NCI-H446 (cell line): ENCODE measurements at regions not wholly inside any gene's neighbourhood (a gene's known extent, or its start where the extent isn't known, plus 50 kb on each side); places are given as distances from the start of the nearest gene placed in this dataset.
A peak's percentile ranks its signal among the peaks of the same experiment; 100 is the strongest.

Source experiments
- DNase-seq, 2 experiments: peaks; one replicate each; lab custom pipeline; 2025; lab: John Stamatoyannopoulos, UW

DNA sequence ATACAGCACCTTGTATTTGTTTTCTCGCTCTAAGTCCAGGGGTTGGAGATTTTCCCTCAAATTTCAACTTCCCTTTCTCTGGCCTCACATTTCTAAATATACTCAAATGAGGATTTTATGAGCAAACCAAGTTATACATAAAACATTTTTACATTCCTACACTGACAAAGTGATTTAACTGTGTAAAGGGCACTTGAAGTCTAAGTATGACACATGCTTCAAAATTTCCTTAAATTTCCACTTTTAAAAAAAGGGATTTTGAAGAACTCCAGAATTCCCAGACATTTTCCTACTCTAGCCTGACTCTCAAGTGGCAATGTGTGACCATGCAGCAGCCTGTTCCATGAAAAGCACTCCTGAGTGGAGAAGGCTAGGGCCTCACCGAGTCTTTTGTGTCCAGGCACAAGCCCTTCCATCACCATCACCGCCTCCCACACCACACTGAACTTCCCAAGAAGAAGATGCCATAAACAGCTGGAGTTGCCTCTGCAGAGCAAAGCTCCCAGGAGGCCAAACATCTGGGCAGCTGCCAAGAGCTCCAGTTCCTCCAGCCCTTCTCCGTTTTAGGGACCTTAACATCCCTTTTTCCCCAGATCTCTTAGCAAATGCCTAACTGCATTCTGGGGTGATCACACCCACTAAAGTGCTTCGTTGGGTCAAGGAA, 68.9 kb downstream of the NCR2 start:
- DNase-seq: no peak

DNA sequence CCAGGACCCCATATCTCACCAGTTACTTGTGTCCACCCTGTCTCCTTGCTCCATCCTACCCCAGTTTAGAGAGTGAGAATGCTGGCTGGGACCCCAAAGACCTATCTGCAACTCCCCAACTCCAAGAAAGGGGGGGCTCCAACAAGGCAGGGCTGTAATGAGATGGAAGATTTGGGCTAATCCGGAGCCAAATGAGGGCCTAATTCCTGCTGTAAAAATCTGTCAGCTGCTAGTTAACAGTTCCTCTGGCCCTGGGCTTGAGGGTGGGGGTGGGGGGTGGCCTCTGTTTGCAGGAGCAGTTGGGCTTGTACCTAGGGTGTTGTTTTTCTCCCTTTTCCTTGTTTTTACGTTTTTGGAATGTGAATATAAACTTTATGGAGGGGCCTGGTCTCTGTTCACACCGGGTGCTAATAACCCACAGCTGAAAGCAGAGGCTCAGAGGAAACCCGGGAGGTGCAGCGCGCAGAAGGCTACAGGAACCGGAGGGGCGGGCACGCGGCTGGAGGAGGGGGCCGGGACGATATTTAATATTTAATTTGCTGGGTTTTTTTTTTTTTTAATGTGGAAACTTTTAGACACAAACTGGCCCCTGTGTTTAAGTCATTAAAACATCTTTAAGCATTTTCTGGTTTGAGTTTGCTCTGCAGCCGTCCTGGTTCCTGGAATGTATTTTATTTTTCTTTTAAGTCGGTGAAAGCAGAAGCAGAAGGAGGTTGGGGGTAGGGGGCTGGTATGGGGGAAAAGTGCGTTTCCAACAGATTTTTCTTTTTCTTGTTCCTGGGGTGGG, 70.7 kb downstream of the NCR2 start:
- no peak for DNase-seq

DNA sequence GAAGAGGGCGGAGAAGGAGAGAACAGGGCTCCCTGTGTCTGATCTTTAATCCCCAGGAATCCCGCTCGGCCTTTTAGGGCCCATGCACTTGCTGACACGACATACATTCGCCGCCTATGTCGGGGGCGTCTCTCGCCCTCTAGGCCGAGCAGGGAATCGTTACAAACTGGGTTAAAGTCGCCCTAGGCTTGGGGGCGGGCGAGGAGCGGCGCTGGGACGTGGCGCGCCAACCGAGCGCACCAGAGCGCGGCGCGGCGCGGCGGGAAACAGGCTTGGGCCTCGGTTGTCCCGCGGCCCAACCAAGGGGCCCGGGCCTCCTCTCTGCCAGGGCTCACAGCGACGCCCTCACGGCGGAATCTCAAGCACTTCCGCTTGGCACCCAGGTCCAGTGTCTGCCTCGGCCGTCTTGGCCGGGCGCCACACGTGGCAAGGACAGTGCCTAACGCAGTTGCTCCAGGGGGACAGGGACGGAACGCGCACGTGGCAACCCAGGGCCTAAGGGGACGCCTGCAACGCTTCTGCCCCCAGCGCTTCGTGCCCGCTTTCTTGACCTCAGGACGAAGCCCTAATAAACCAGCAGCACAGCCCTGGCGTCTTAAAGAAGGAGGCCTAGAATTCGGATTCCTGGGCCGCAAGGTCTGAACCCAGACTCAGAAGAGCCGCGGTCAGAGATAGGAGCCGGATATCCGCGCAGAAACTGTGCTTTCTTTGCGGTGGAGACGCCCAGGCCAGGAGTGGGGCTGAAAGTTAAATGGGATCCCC, 71.5 kb downstream of the NCR2 start:
- DNase-seq: no peak

DNA sequence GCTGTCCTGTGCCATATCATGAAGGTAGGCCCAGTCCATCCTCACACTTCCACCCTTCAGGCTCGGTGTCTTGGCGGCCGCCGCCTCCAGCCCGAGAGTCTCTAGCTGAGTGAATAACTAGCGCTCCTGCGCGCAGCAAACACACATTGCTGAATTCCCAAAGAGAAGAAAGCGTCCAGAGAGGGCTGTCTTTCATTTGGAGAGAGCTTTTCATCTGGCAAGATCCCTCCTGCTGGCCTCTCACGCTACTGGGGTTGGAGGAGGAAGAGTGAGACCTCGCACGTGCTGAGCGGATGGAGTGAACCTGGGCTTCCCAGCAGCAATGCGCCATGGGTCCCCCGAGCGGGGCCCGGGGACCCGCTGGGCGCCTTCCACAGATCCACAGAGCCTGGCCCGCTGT, 73.2 kb downstream of the NCR2 start:
- no peak for DNase-seq

DNA sequence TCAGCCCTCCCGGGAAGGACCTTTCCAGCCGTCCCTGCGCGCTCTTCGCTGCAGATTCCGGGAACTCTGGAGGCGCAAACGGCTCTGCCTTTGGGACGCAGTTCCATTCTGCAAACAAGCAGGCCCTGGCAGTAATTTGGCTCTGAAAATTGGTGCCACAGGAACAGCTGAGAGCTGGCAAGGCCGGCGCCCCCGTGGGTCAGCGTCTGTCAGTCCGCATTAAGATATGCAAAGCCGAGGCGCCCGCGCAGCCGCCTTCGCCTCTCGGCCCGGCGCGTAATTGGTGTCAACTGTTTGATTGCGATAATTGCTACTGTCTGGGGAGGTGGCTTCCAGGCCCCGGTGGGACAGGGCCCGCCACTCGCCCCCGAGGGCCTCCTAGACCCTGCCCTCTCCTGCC, 73.6 kb downstream of the NCR2 start:
- no peak for DNase-seq

DNA sequence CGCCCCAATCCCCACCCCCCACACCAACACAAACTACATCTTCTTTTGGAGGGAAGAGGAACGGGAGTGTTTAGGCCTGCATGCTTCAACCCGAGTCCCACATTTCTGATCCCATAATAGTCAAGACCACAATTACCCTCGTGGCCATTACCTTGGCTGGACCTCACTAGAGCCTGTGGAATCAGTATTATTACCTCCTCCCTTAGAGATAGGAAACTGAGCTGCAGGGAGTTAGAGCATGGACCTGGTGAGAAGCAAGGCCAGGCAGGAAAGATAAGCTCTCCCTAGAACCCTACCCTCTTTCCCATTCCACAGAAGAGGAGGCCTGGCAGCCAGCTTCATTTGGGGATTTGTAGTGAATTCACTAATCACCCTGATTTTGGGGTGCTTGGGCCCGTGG, 74.1 kb downstream of the NCR2 start:
- no peak for DNase-seq

DNA sequence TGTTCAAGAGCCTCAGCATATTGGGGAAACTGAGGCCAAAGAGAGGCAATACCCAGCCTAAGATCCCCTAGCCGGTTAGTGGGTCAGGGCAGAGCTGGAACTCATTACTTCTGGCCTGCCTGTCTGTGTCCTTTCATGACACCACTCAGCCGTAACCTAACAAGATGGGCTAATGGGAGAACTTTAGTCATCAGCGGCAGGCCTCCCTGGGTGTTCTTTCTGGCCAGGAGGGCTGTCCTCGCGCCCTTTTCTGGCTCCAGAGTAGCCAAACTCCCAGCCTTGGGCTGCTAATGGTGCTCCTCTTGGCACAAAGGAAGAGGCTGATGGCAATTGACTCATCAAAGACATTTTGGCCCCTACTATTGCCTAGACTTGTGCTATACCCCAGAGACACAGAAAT, 76.6 kb downstream of the NCR2 start:
- no peak for DNase-seq

DNA sequence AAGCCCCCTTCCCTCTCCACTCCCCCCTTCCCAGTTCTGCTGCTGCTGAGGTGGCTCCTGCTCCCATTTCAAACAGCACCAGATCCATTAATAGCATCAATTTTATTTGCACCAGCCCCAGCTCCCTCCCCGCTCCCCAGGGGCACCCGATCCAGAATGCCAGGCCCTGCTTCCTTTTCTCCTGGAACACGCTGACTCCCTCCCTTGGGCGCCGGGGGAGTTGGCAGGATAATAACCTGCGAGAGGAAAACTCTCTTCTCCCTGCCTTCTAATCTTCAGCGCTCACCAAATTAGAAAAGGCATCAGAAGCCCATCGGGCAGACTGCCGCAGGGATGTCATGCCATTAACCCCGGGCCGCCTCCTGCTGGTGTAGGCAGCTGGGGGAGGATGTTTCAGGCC, 77.8 kb downstream of the NCR2 start:
- no peak for DNase-seq

DNA sequence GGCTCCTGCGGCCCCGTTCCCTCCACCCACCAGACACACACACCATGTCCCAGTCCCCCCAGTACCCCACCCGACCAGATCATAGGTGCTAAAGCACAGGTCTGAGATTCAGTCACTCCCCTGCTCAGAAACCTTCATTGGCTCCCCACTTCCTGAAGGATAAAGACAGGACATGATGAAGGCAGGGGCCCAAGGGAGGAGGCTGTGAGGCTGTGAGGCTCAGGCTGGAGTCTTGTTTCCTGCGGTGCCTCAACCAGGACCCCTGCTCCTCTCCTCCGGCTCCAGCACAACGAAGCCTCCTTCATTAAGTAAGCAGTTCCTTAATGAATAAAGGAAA, 81.1 kb downstream of the NCR2 start:
- DNase-seq: no peak

DNA sequence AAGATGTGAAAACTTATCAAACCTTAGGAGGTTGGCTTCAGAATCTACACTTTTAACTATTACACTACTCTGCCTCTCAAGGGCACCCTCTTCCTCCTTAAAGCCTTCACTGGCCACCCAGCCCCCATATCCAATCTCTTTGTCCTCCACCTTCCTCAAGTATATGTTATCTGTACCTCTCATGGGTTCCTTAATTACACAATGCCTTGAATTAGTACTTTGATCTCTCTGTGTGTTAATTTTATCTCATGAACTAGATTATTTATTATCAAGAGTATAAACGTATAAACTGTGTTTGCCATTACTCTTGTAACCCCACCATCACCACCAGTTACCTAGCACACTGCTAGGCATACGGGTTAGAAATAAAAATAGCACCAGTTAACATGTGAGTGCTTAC, 83.3 kb downstream of the NCR2 start:
- DNase-seq: no peak

DNA sequence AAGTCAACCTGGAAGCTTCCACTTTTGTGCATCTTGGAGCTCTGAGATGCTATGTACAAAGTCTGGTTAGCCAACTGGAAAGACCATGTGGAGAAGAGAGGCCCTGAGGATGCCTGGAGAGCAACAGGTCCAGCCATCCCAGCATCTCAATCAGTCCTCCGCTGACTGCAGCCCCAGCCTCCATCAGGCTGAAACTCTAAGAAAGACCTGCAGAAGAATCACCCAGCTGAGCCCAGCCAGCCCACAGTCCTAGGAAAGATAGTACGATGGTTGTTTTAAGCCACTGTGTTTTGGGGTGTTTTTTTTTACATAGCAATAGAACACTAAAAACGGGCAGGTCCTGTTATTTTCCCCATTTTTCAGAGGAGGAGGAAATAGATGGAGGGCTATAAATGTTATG, 84.0 kb downstream of the NCR2 start:
- DNase-seq: no peak

DNA sequence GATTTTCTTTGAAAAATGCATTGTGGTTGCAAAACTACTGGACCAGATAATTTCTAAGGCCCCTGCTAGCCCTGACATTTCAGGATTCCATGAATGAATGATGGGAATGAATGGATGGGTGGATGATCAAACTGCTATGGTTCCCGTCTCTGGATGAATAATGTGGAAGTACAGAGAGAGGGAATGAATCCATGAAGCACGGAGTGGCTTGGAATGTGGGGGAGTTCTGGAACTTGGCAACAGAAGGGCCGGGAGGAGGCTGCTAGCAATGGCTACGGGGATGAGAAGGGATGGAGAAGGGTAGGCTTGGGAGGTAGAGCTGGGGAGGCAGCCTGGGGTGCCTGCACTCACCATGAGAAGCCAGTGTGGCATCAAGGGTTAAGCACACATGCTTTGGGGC, 84.8 kb downstream of the NCR2 start:
- DNase-seq: no peak

DNA sequence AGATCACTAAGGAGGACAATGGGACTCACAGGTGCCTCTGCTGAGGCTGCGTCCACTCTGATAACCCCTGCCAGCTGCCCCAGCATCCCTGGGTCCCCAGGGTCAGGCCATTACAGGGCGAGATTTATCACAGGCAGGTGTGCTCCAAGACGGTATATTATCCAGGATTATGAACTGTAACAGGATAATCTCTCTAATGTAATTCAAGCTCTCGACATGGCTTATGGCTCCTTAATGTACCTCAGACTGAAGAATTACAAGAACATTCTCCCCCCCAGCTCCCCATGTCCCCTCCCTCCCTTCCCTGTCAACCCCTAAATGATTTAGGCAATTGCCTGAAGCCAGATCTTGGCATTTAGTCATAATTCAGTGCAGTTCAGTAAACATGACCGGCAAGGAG, 86.8 kb downstream of the NCR2 start:
- no peak for DNase-seq

DNA sequence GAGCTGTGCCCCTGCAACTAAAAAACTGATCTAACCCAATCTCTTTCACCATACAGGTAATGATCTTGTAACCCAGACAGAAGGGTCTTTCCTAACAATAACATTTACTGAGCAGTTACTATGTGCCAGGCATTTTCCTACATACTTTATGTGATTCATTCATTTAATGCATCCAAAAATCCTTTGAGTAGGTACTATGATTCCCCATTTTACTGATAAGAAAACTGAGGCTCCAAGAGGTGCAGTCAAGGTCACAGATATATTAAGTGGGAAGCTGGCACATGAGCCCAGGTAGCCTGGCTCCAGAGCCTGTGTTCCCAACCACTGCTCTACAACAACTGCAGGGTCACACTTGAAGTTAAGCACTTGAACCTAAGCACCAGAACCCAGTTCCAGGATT, 87.6 kb downstream of the NCR2 start:
- DNase-seq: no peak

DNA sequence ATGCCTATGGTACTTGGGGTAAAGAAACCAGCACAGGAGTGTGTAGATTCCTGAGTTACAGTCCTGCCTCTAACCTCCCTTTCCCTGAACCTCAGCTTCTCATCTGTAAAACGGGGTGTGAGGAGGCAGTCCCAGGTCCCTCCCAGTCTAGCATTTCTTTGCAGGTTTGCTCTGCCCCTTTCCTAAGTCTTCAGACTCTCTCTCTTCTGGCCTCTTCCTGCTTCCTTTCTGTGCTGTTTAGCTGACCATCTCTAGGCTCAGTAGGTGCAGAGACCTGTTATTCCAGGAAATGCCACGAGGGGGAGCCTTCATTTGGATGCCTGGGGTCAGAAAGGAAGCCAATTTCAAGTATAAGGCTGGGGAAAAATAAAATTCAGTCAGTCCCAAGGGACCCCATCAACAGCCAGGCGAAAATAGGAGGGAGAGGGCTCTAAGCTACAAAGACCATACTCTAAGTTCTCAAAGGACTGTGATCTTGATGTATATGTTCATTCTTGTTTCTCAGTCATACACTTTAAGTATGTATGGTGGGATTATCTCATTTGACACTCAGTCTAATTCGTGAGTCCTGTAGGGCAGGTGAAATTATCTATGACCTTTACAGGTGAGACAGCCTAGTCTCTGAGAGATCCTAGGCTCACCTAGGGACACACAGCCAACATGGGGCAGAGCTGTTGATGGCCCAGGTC, 89.1 kb downstream of the NCR2 start:
- peak; percentile 56 to 65 for DNase-seq

DNA sequence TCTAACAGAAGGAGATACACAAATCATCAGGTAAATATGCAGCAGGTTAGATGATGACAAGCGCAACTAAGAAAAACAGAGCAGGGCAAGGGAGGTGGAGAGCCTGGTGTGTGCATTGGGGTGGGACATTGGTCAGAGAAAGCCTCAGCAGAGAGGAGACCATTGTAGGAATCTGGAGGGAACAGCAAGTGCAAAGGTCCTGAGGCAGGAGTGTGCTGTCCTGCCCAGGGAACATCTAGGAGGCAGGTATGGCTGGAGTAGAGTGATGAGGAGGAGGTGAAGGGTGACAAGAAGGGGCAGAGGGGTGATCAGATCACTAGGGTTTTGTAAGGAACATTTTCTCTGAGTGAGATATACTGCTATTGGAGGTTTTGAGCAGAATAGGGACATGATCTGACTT, 90.1 kb downstream of the NCR2 start:
- DNase-seq: no peak

DNA sequence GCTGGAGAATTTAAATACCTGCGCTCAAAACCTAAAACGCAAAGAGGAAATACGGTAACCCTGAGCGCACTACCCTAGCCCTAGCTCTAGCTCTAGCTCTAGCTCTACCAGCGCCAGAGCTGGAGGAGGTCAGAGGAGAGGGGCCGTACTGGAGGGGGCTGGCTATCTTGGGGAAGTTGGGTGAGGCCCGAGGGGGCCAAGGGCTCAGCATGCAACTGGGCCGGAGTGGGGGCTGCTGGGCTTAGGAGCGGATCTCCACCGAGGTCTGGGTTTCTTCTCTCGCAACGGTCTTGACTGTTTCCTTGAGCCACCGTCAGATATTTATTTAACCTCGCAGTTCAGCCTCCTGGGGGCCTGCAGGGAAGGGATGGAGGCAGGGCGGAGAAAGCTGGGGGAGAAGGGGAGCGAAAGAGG, 91.0 kb downstream of the NCR2 start:
- no peak for DNase-seq

DNA sequence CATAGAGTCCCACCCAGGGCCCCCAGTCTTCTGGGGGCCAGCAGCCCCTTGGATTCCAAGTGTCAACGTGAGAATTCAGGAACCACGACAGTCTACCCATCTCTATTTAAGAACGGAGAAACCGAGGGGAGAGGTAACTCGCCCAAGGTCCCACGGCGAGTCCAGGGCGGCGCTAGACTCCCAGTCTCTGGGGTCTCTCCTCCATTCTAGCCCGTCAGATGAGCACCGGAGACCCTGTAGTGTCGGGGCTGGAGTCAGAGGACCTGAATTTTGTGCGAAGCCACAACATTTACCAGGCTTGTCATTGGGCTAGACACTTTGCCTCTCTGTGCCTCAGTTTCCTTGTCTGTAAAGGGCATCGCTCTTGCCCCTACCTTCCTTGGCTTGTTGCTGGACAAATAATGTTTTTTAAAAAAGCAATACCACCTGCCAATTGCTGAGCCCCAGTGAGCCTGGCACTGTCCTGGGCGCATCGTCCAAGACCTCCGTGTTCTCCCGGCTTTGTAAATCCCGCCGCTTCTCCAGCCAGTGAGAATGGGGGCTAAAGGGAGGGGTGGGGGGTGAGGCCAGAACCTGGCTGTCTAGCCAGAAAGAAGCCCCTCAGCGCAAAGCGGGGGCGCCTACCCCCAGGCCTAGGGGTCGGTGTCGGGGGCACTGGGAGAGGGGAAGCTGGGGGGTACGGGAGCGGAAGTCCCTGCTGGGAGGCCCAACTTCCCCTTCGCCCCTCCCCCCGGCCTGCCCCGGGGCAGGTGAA, 91.7 kb downstream of the NCR2 start:
- no peak for DNase-seq

DNA sequence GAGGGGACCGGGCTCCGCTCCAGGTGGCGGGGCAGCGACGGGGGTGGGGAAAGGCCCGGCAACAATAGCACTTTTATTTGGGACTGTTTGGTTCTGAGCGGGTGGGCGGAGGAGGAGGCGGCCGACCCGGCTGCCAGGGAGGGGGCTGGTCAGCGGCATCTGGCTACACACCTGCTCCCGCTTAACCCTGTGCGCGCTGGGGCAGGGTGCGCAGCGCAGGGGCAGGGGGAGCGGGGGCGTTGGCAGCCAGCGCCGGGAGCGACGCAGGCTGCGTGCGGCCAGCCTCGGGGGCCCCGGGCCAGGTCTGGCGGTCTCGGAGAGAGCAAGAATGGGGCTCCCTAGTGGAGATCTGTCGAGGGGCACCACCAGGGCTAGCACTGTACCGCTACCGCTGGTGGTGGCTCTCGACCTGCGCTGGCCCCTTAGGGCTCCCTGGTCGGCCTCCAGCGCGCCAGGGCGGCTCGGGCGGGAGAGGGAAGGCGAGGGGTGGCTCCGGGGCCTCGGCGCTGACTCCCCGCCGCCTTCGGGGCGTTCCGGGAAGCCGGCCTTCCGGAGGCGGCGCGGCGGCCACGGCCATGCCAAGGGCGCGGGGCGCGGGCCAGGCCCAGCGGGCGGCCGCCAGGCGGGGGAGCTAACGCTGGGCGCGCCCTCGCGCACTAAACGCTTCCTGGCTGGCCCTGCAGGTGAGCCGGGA, 92.4 kb downstream of the NCR2 start:
- DNase-seq: no peak

DNA sequence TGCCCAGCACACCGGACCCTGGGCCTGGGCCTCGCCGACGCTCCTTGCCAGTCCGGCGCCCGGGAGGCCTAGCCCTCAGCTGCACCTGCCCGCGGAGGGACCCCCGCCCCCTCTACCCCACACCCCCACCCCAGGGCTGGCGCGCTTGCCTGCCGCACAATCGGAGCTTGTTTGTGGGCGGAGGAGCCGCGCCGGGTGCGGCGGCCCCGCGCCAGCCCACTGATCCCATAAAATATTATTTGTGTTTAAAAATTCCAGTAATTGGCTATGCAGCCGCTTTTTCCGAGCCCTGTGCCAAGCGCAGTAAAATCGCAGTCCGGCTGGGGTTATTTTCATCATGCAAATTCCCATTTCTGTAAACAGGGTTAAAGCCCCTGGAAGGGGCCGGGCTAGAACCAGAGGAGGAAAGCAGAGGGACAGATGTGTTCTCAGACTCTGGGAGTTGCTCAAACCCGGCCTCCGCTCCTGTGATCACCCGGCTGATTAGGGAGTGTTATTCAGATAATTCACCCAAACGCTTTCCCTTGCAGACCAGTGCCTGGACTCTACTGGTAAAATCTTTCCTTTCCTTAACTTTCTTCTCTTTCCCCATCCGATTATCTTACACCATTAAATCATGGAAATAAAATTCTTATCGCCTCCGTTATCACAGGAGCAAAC, 93.1 kb downstream of the NCR2 start:
- DNase-seq: no peak

DNA sequence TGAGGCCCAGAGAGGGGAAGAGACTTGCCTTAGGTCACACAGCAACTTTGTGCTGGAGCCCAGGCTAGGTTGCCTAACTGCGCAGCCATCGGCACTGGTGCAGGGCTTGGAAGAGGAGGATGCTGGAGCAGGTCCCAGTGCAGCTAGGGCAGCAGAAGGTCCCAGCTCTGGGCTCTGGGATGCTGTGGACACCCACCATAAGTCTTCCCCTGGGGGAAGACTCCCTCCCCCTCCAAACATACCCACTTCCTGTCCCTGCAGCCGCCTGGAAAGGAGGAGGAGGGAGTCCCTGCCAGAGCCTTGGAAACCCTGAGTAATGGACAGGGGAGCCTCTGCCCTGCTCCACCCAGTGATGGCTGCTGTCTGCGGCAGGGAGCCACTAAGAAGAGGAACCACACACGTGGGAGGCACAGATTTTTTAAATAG, 93.6 kb downstream of the NCR2 start:
- DNase-seq: no peak
